ENCODE measurements at regions not wholly inside any gene's neighbourhood (a gene's known extent, or its start where the extent isn't known, plus 50 kb on each side); places are given as distances from the start of the nearest gene placed in this dataset.

DNA sequence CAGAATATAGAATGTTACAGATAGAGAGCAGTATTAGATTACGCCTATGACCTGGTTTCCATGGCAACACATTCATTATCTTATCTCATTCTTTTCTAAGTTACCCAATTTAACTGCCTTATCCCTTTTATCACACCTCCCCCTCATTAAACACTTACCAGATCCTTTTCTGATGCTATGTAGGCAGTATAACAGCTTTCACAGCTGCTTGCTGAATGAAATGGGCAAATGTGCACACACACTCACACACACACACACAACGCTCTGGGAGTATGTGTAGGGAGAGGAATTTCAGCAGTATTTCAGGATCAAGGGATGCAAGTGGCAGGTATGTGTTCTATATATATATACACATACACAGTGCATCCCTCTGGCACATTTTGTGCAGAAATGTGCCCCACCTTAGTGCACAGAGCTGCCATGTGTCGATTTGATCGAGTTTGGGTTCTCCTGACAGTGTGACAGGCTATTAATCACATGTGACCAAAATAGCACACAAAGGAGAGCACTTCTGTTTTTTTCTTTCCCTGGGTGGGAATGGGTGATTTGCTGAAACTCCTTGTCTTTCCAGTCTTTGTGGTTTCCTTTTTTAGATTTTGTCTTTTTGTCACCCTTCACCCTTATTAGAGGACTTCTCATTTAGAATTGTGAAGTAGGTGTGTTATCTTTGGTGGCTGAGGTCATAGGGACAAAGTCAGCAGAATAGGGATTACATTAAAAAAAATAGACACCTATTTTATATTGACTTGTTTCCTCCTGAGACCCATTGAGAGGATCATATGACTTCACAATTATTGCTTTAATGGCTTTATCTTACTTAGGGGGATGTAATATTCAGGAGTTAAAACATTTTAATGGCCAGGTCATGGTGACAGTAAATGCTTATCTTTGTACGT, 553.7 kb downstream of the PDCD6IP start:
- Mint-ChIP-seq H3K4me1 (peaks cover 0 to 2% (median 0%) of the 10 kb centered on the region in 3 donors), H3K27ac (no peak overlapping the region)

DNA sequence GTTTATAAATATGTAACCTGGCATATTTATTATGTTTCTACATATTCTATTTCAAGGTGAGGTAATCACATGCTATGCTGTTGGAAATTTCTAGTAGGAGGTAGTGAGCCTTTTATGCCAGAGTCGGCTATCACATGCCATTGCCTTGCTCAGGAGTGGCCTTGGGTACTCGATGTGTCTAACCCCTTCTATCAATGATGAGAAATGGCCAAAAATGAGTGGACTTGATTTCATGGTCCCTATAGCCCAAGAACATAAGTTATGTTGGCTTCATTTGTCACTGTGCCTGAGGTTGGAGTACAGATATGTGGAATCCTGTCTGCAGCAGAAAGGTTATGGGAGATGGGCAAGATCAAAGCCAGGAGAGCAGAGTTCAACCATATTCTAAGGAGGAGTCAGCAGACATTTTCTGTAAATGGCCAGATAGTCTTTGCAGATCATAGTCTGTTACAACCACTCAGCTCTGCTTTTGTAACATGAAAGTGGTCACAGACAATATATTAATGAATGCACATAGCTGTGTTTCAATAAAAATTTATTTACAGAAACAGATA, 554.4 kb downstream of the PDCD6IP start:
- Mint-ChIP-seq H3K27ac (no peak overlapping the region), H3K36me3 (peaks cover 2% of the 10 kb centered on the region), H3K9me3 (no peaks in the 10 kb centered on the region), H3K4me3 (no peak overlapping the region), H3K4me1 (peaks cover 0 to 2% (median 0%) of the 10 kb centered on the region in 3 donors), H3K27me3 (no peaks in the 10 kb centered on the region)

More for the DNA sequence above, 553.7 kb downstream of the PDCD6IP start:
- Mint-ChIP-seq H3K36me3 (peaks cover 2% of the 10 kb centered on the region), H3K4me3 (peak overlapping the region in 1 of 4 donors; percentile 9), H3K27me3 (no peaks in the 10 kb centered on the region), H3K9me3 (no peaks in the 10 kb centered on the region)

DNA sequence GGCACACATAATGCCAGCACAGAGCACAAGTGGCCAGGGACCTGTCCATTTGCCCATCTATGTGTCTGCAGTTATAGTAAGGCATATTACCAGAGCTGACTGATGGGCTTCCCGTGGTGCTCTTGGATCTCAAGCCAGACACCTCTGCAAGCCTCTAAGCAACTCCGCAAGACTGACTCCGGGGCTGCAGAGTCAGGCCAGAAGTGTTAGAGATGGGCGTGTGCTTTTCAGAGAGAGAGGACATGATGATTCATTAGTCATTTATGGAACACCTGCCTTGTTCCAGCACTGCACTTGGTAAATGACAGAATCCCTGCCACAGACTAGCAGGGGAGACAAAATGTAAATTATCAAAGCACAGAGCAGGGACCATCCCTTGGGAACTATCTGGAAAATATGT, 559.0 kb downstream of the PDCD6IP start:
- no peaks in the 10 kb centered on the region for H3K27me3 Mint-ChIP-seq
- no peaks in the 10 kb centered on the region for H3K9me3 Mint-ChIP-seq
- peak overlapping the region in 1 of 3 donors; percentile 6 for H3K27ac Mint-ChIP-seq
- H3K36me3 Mint-ChIP-seq: peaks cover 5% of the 10 kb centered on the region
- peaks cover 2 to 11% (median 5%) of the 10 kb centered on the region in 3 donors for H3K4me1 Mint-ChIP-seq
- no peak overlapping the region for H3K4me3 Mint-ChIP-seq

DNA sequence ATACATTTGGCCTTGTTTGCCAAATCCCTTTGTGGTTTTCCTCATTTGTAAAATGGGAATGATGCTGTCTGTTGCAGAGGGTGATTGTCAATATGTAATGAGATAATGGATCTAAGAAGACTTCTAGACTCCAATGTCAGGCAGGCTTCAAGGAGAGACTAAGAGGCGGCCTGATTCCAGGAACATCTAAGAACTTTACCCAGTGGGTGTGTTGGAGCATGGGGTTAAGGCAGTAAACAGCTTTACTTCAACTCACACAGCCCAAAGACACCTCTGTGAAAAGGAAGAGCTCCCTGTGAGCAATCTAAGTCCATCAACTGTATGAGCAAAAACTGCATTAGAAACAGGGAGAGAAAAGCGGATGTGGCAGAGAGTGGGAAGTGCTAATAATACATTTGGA, 560.6 kb downstream of the PDCD6IP start:
- H3K4me3 Mint-ChIP-seq: no peak overlapping the region
- H3K27ac Mint-ChIP-seq: no peak overlapping the region
- no peaks in the 10 kb centered on the region for H3K27me3 Mint-ChIP-seq
- peaks cover 5% of the 10 kb centered on the region for H3K36me3 Mint-ChIP-seq
- H3K4me1 Mint-ChIP-seq: peaks cover 2 to 16% (median 5%) of the 10 kb centered on the region in 3 donors
- H3K9me3 Mint-ChIP-seq: no peaks in the 10 kb centered on the region

DNA sequence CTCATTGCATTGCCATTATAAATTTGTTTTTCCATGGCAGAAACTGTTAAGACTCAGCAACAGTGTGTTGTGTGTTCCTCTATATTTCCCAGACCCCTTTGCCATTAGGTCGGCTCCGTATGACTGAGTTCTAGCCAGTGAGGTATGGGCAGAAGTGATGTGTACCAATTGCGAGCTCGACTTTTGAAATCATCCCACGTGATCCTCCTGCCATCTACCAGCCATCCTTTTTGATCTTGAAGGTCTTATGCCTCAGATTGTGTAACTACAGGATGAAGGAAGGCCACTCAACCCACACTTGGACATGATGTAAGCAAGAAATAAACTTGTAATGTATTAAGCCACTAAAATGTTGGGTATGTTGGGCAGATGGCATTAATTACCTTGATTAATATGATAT, 562.3 kb downstream of the PDCD6IP start:
- Mint-ChIP-seq H3K36me3 (peaks cover 5% of the 10 kb centered on the region), H3K27me3 (no peaks in the 10 kb centered on the region), H3K4me3 (no peak overlapping the region), H3K9me3 (no peaks in the 10 kb centered on the region), H3K27ac (no peak overlapping the region), H3K4me1 (peaks cover 2 to 21% (median 5%) of the 10 kb centered on the region in 3 donors)

DNA sequence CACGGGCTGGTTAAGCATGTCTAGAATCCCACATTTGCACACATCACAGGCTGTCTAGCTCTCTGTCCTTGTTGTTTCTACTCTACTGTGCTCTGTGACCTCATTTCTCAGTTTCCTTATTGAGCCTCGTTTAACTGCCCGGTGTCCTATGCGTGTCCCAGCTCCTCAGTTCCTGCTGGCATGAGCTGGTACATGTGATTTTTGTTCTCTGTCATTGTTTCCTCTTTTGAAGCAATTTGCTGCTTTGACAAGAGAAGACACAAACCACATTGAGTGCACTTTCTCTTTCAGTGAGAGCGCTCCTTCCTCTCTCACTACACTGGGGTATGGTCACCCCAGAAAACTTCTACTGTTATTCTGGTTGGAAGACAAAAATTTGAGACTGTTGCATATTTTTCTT, 563.5 kb downstream of the PDCD6IP start:
- peak overlapping the region in 2 of 4 donors; percentile 36 to 49 for H3K4me3 Mint-ChIP-seq
- H3K9me3 Mint-ChIP-seq: peaks cover 0 to 2% (median 0%) of the 10 kb centered on the region in 3 donors
- peaks cover 2 to 21% (median 5%) of the 10 kb centered on the region in 3 donors for H3K4me1 Mint-ChIP-seq
- peak overlapping the region in 1 of 3 donors; percentile 13 for H3K27ac Mint-ChIP-seq
- H3K36me3 Mint-ChIP-seq: peaks cover 4% of the 10 kb centered on the region
- H3K27me3 Mint-ChIP-seq: no peaks in the 10 kb centered on the region

DNA sequence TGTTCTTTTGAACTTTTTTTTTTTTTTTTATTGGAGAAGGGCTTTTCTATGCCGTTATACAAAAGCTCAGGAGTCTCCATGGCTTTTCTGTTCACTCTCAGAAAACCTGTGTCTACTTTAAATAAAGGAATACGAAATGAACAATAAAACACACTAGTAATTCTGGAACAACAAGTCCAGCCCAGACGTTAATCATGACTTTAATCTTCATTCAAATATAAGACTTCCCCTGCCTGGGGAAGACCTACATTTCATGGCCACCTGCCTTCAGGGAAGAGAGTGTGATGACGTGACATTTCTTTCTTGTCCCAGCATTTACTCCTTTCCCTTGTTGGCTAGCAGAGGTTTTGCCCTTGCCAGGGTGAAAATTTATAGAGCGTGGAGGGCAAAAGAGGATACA, 564.5 kb downstream of the PDCD6IP start:
- Mint-ChIP-seq H3K4me3 (no peak overlapping the region), H3K4me1 (peaks cover 2 to 21% (median 5%) of the 10 kb centered on the region in 3 donors), H3K36me3 (peaks cover 4% of the 10 kb centered on the region), H3K27ac (no peak overlapping the region), H3K27me3 (no peaks in the 10 kb centered on the region), H3K9me3 (peaks cover 0 to 2% (median 0%) of the 10 kb centered on the region in 3 donors)

DNA sequence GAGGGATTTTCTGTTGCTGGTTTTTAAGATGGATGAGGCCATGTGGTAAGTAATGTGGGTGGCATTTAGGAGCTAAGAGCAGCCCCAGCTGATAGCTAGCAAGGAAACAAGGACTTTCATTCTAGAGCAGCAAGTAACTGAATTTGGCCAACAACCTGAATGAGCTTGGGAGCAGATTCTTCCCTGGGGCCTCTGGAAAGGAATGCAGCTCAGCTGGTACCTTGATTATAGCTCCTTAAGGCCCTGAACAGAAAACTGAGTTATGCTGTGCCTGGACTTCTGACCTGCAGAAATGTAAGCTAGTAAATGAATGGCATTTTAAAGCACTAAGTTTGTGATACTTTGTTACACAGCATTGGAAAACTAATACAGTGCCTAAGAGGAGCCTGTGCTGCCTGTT, 565.5 kb downstream of the PDCD6IP start:
- no peak overlapping the region for H3K27ac Mint-ChIP-seq
- peaks cover 2 to 21% (median 5%) of the 10 kb centered on the region in 3 donors for H3K4me1 Mint-ChIP-seq
- no peak overlapping the region for H3K4me3 Mint-ChIP-seq
- H3K9me3 Mint-ChIP-seq: peaks cover 0 to 2% (median 0%) of the 10 kb centered on the region in 3 donors
- H3K36me3 Mint-ChIP-seq: peaks cover 5% of the 10 kb centered on the region
- no peaks in the 10 kb centered on the region for H3K27me3 Mint-ChIP-seq

DNA sequence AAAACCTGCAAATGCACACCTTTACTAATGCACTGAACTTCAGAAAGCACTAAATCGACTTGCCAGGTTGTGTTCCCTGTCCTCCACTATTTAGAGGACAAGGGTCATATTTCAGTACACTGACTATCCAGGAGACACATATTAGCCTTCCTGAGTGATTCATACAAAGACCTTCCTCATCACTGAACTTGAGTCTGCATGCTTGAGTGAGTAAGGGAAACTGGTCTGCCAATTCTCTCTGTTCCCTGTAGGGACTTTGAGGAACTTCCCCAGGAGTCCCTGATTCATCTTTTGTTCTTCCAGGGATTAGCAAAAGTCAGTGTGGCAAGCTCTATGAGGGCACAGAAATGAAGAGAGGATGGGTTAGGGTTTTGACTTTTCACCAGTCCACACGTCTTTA, 565.9 kb downstream of the PDCD6IP start:
- no peak overlapping the region for H3K4me3 Mint-ChIP-seq
- H3K27me3 Mint-ChIP-seq: no peaks in the 10 kb centered on the region
- H3K36me3 Mint-ChIP-seq: peaks cover 8% of the 10 kb centered on the region
- H3K4me1 Mint-ChIP-seq: peaks cover 2 to 21% (median 5%) of the 10 kb centered on the region in 3 donors
- peaks cover 0 to 2% (median 0%) of the 10 kb centered on the region in 3 donors for H3K9me3 Mint-ChIP-seq
- no peak overlapping the region for H3K27ac Mint-ChIP-seq

DNA sequence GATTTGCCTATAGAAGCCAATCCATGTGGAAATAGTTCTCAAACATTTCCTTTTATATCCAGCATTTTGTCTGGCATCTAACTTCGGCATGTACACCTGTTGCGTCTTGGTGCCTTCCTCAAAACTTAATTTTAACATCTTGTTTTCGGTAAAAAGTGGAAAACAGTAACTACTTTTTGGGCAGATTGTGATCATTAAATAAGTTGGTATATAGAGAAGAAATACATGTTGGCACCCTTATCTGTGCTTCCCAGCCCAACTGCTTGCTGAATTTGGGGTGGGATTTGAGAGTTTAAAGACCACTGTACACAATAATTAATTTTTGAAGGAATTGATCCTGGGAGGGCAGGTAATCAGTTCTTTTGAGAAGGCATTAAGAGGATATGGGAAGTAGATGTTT, 566.8 kb downstream of the PDCD6IP start:
- H3K4me3 Mint-ChIP-seq: no peak overlapping the region
- no peaks in the 10 kb centered on the region for H3K27me3 Mint-ChIP-seq
- peaks cover 0 to 2% (median 0%) of the 10 kb centered on the region in 3 donors for H3K9me3 Mint-ChIP-seq
- peaks cover 2 to 21% (median 5%) of the 10 kb centered on the region in 3 donors for H3K4me1 Mint-ChIP-seq
- H3K36me3 Mint-ChIP-seq: peaks cover 5% of the 10 kb centered on the region
- no peak overlapping the region for H3K27ac Mint-ChIP-seq

DNA sequence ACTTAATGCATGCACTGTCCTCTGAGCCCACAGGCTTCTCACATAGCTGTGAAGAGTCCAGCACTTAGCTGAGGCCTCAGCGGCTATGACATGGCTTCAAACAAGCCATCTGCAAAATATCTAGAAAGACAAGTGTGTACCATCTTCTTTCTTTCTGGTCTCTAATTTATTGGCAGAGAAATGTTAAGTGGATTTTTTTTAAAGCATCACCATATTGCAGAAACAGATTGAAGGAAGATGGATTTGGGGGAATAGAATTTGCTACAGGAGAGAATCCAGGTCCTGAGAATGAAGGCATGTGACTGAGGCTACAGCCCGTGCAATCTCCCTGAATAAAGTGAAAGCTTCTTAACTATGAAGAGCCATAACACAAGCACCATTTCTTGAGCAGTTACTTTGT, 567.3 kb downstream of the PDCD6IP start:
- peaks cover 2 to 21% (median 5%) of the 10 kb centered on the region in 3 donors for H3K4me1 Mint-ChIP-seq
- H3K4me3 Mint-ChIP-seq: no peak overlapping the region
- H3K27me3 Mint-ChIP-seq: no peaks in the 10 kb centered on the region
- peaks cover 0 to 2% (median 0%) of the 10 kb centered on the region in 3 donors for H3K9me3 Mint-ChIP-seq
- H3K27ac Mint-ChIP-seq: no peak overlapping the region
- peaks cover 5% of the 10 kb centered on the region for H3K36me3 Mint-ChIP-seq

DNA sequence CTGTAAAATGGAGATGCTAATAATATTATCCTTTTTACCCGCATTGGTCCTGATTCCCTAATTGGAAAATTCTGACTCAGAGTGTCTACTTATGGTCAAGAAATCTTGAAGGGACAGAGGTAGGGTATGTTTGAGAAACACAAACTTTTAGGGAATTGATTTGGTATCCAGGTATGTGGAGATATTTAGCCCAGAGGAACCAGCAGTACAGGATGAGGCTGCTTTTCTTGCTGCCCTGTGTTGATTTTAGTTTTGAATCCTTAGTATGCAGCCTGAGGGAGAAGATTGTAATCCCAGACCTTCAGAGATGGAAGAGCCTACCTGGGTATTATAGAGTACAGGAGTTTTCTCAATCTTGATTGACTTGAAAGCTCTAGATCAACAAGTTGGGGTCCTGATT, 569.1 kb downstream of the PDCD6IP start:
- Mint-ChIP-seq H3K36me3 (peaks cover 5% of the 10 kb centered on the region), H3K9me3 (peaks cover 0 to 2% (median 0%) of the 10 kb centered on the region in 3 donors), H3K4me1 (peaks cover 0 to 15% (median 0%) of the 10 kb centered on the region in 3 donors), H3K4me3 (no peak overlapping the region), H3K27ac (no peak overlapping the region), H3K27me3 (no peaks in the 10 kb centered on the region)

DNA sequence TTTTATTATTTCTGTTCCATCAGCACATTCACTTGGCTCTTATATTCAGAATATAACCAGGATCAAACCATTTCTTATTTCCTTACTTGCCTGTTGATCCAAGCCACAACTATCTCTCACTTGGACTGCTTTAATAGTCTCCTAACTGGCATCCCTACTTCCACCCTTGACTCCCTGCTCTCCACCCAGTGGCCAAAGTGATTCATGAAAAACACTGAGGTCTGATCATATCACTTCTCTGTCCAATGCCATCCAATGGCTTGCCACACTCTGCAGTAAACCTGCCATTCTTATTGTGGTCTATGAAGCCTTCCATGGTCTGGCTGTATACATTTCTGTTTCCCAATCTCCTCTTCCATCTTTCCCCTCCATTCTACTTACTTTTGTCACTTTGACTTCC, 576.1 kb downstream of the PDCD6IP start:
- H3K36me3 Mint-ChIP-seq: peaks cover 3% of the 10 kb centered on the region
- H3K27me3 Mint-ChIP-seq: no peaks in the 10 kb centered on the region
- H3K4me3 Mint-ChIP-seq: no peak overlapping the region
- peak overlapping the region in 1 of 3 donors; percentile 10 for H3K27ac Mint-ChIP-seq
- H3K9me3 Mint-ChIP-seq: no peaks in the 10 kb centered on the region
- peaks cover 0 to 13% (median 0%) of the 10 kb centered on the region in 3 donors for H3K4me1 Mint-ChIP-seq

DNA sequence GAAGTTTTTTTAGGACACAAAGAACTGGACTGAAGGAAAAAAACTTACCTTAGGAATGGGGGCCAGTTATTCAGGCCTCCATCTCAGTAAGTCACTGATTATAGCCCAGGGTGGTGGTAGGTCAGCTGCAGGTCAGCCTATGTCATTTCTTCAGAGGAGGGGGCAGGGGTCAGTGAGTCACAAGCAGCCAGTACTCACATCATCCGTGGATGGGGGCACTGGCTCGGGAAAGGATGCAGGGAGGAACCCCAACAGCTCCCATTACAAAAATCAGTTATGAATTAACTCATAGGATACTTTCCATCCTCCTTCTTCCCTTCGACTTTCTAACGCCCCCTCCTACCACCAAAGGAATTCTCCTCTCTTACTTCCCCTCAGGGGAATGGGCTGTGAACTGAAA, 578.3 kb downstream of the PDCD6IP start:
- H3K27ac Mint-ChIP-seq: no peak overlapping the region
- H3K36me3 Mint-ChIP-seq: peaks cover 3% of the 10 kb centered on the region
- no peaks in the 10 kb centered on the region for H3K9me3 Mint-ChIP-seq
- no peaks in the 10 kb centered on the region for H3K27me3 Mint-ChIP-seq
- no peak overlapping the region for H3K4me3 Mint-ChIP-seq
- H3K4me1 Mint-ChIP-seq: peaks cover 0 to 12% (median 0%) of the 10 kb centered on the region in 3 donors

DNA sequence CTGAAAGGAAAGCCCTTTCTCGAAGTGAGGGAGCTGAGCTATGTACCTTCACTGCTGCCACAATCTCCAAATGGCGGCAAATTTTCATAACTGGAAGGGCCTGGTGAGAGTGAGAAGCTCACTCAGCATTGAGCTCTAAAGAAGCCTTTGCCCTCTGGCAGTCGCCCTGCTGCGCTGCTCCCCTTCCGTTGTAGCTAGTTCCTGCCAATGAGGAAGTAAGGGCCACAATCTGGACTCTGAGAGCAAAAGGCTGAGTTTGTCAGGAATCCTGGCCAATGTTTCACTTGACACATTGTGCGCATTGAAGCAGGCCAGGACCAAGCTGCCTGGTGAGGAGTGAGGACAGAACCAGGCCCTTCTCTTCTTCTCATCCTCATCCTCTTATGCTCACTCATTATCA, 579.5 kb downstream of the PDCD6IP start:
- H3K36me3 Mint-ChIP-seq: peaks cover 3% of the 10 kb centered on the region
- peaks cover 0 to 2% (median 0%) of the 10 kb centered on the region in 3 donors for H3K9me3 Mint-ChIP-seq
- peaks cover 0 to 6% (median 0%) of the 10 kb centered on the region in 3 donors for H3K4me1 Mint-ChIP-seq
- H3K27ac Mint-ChIP-seq: no peak overlapping the region
- H3K27me3 Mint-ChIP-seq: no peaks in the 10 kb centered on the region
- H3K4me3 Mint-ChIP-seq: no peak overlapping the region

Measured in IgD-negative memory B cell (primary cell).